ENCODE measurements at regions not wholly inside any gene's neighbourhood (a gene's known extent, or its start where the extent isn't known, plus 50 kb on each side); places are given as distances from the start of the nearest gene placed in this dataset.

DNA sequence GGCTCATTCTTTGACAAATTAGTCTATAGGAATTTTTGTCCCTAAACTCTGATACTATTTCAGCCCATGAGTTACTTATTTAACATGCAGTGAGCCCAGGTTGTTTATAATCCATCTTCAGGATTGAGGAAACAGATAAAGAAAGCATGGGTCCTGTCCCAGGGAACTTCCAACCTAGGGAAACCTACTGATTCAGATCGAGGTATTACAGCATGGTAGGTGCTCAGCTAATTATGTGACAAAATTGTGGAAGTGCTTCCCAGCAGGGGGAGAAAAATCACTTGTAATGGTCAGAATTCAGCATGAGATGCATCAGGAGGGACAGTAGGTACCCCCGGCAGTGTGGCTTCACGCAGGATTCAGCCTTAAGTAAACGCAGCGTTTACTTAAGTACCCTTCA is 171.3 kb downstream of the NUFIP1 start:
- H3K79me2 ChIP-seq (ENCODE audit: control insufficient read depth, insufficient read depth, low read length) = no peaks in the 10 kb centered on the region
- intact Hi-C loops (cut with micrococcal nuclease) (no loop called here), in situ Hi-C loops (cut with MboI) (no loop called here)
- H2AFZ ChIP-seq (ENCODE audit: low read depth, low read length) = no peak overlapping the region
- DNase-seq (ENCODE audit: extremely low read depth in 1 of 4, low spot score in 3 of 4) (no peak), FAIRE-seq (no peak), ATAC-seq (no peak)
- no peak overlapping the region for H3K27ac ChIP-seq (ENCODE audit: extremely low read depth, low read depth, low read length)
- no peaks in the 10 kb centered on the region for H3K9me3 ChIP-seq (replicated peaks; ENCODE audit: control insufficient read depth, insufficient read depth, low read depth, low read length)
- H4K20me1 ChIP-seq (replicated peaks; ENCODE audit: control insufficient read depth, insufficient read depth, low read length) = no peaks in the 10 kb centered on the region
- no peak overlapping the region for H3K4me3 ChIP-seq
- H3K9ac ChIP-seq (ENCODE audit: insufficient read depth in 1 of 2, low read depth in 2 of 2, low read length in 2 of 2) = no peak overlapping the region
- WGBS (ENCODE audit: insufficient coverage, low coverage, missing lambda C conversion rate) = 13% methylated on average over 5 of the region's 5 CpGs
- BruUV-seq (replicated peaks) = no TSS peak
- H3K9me1 ChIP-seq (ENCODE audit: control insufficient read depth, insufficient read depth, low read length) = no peaks in the 10 kb centered on the region
- H3K4me2 ChIP-seq (ENCODE audit: insufficient read depth, low read length) = no peak overlapping the region
- ChIA-PET CTCF (ENCODE audit: low intra/inter-chr PET ratio) (no interaction called here), POLR2A (no interaction called here)
- H3K36me3 ChIP-seq (ENCODE audit: control insufficient read depth, insufficient read depth, low read length) = no peaks in the 10 kb centered on the region
- no peaks in the 10 kb centered on the region for H3K4me1 ChIP-seq (replicated peaks in 1 of 2; ENCODE audit: control insufficient read depth in 2 of 2, insufficient read depth in 2 of 2, low read length in 2 of 2)
- H3K27me3 ChIP-seq (ENCODE audit: control insufficient read depth in 2 of 2, insufficient read depth in 2 of 2, low read length in 2 of 2) = peaks cover 5 to 30% of the 10 kb centered on the region in 2 experiments; a peak in 3 of 5 replicates
- TF ChIP-seq HNRNPH1 (optimal IDR thresholded peaks at IDR 0.05; ENCODE audit: low read depth, low read length) = no peak
- TF ChIP-seq CHD1 (IDR thresholded peaks at IDR 0.05; ENCODE audit: low read length) = no peak
- TF ChIP-seq, protein P1, sequence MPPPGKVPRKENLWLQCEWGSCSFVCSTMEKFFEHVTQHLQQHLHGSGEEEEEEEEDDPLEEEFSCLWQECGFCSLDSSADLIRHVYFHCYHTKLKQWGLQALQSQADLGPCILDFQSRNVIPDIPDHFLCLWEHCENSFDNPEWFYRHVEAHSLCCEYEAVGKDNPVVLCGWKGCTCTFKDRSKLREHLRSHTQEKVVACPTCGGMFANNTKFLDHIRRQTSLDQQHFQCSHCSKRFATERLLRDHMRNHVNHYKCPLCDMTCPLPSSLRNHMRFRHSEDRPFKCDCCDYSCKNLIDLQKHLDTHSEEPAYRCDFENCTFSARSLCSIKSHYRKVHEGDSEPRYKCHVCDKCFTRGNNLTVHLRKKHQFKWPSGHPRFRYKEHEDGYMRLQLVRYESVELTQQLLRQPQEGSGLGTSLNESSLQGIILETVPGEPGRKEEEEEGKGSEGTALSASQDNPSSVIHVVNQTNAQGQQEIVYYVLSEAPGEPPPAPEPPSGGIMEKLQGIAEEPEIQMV (tag; conservative IDR thresholded peaks at IDR 0.05; ENCODE audit: low read depth) = no peak
- TF ChIP-seq ZFPM2 (CRISPR knock-in tag; IDR thresholded peaks at IDR 0.05) = no peak
- no peak for TF ChIP-seq NCOA4 (IDR thresholded peaks at IDR 0.05; ENCODE audit: partially characterized antibody)
- no peak for TF ChIP-seq FUS (optimal IDR thresholded peaks at IDR 0.05; ENCODE audit: low read depth, low read length)
- TF ChIP-seq, protein P2, sequence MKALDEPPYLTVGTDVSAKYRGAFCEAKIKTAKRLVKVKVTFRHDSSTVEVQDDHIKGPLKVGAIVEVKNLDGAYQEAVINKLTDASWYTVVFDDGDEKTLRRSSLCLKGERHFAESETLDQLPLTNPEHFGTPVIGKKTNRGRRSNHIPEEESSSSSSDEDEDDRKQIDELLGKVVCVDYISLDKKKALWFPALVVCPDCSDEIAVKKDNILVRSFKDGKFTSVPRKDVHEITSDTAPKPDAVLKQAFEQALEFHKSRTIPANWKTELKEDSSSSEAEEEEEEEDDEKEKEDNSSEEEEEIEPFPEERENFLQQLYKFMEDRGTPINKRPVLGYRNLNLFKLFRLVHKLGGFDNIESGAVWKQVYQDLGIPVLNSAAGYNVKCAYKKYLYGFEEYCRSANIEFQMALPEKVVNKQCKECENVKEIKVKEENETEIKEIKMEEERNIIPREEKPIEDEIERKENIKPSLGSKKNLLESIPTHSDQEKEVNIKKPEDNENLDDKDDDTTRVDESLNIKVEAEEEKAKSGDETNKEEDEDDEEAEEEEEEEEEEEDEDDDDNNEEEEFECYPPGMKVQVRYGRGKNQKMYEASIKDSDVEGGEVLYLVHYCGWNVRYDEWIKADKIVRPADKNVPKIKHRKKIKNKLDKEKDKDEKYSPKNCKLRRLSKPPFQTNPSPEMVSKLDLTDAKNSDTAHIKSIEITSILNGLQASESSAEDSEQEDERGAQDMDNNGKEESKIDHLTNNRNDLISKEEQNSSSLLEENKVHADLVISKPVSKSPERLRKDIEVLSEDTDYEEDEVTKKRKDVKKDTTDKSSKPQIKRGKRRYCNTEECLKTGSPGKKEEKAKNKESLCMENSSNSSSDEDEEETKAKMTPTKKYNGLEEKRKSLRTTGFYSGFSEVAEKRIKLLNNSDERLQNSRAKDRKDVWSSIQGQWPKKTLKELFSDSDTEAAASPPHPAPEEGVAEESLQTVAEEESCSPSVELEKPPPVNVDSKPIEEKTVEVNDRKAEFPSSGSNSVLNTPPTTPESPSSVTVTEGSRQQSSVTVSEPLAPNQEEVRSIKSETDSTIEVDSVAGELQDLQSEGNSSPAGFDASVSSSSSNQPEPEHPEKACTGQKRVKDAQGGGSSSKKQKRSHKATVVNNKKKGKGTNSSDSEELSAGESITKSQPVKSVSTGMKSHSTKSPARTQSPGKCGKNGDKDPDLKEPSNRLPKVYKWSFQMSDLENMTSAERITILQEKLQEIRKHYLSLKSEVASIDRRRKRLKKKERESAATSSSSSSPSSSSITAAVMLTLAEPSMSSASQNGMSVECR (CRISPR knock-in tag; IDR thresholded peaks at IDR 0.05) = no peak
- TF ChIP-seq SREBF2 (CRISPR knock-in tag; IDR thresholded peaks at IDR 0.05) = no peak
- TF ChIP-seq FOXJ2 (tag; IDR thresholded peaks at IDR 0.05) = no peak
- no peak for TF ChIP-seq NCOA1 (IDR thresholded peaks at IDR 0.05; ENCODE audit: low read depth)
- TF ChIP-seq ETV1 (tag; conservative IDR thresholded peaks at IDR 0.05; ENCODE audit: low read depth) = no peak
- no peak for TF ChIP-seq ZNF134 (CRISPR knock-in tag; conservative IDR thresholded peaks at IDR 0.05)
- TF ChIP-seq SMARCC2 (IDR thresholded peaks at IDR 0.05; ENCODE audit: low read depth) = no peak
- TF ChIP-seq, protein P3, sequence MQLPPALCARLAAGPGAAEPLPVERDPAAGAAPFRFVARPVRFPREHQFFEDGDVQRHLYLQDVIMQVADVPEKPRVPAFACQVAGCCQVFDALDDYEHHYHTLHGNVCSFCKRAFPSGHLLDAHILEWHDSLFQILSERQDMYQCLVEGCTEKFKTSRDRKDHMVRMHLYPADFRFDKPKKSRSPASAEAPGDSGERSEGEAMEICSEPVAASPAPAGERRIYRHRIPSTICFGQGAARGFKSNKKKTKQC (CRISPR knock-in tag; IDR thresholded peaks at IDR 0.05) = no peak
